ENCODE measurements at regions not wholly inside any gene's neighbourhood (a gene's known extent, or its start where the extent isn't known, plus 50 kb on each side); places are given as distances from the start of the nearest gene placed in this dataset.

- Histone ChIP-seq H3K4me3 (ENCODE audit: low read length) (no peak overlapping the region), H3K36me3 (ENCODE audit: insufficient read depth, low read length) (no peaks in the 10 kb centered on the region), H3K9ac (ENCODE audit: low read depth, low read length) (no peak overlapping the region), H3K27me3 (ENCODE audit: control insufficient read depth, insufficient read depth, low read length) (no peaks in the 10 kb centered on the region), H3K9me3 (replicated peaks; ENCODE audit: low read length) (peaks cover 5% of the 10 kb centered on the region), H3K4me1 (ENCODE audit: control insufficient read depth, insufficient read depth, low read length) (peaks cover 20% of the 10 kb centered on the region), H3K4me2 (ENCODE audit: low read length) (no peak overlapping the region)
Observed at GRCh38 chr2:217069263-217070042, 209.6 kb upstream of the TNP1 start.

- peaks cover 26% of the 10 kb centered on the region for H3K4me1 ChIP-seq (ENCODE audit: control insufficient read depth, insufficient read depth, low read length)
- H3K9me3 ChIP-seq (replicated peaks; ENCODE audit: low read length): peaks cover 5% of the 10 kb centered on the region
- H3K9ac ChIP-seq (ENCODE audit: low read depth, low read length): no peak overlapping the region
- H3K27me3 ChIP-seq (ENCODE audit: control insufficient read depth, insufficient read depth, low read length): no peaks in the 10 kb centered on the region
- no peak overlapping the region for H3K4me2 ChIP-seq (ENCODE audit: low read length)
- H3K4me3 ChIP-seq (ENCODE audit: low read length): no peak overlapping the region
- H3K36me3 ChIP-seq (ENCODE audit: insufficient read depth, low read length): no peaks in the 10 kb centered on the region
Observed at GRCh38 chr2:217068677-217069250, 208.9 kb upstream of the TNP1 start.

GRCh38 chr2:217067787-217068186 is 207.9 kb upstream of the TNP1 start:
- Histone ChIP-seq H3K4me3 (ENCODE audit: low read length) (no peak overlapping the region), H3K9me3 (replicated peaks; ENCODE audit: low read length) (peaks cover 5% of the 10 kb centered on the region), H3K9ac (ENCODE audit: low read depth, low read length) (no peak overlapping the region), H3K4me1 (ENCODE audit: control insufficient read depth, insufficient read depth, low read length) (peaks cover 26% of the 10 kb centered on the region), H3K4me2 (ENCODE audit: low read length) (no peak overlapping the region), H3K27me3 (ENCODE audit: control insufficient read depth, insufficient read depth, low read length) (no peaks in the 10 kb centered on the region), H3K36me3 (ENCODE audit: insufficient read depth, low read length) (no peaks in the 10 kb centered on the region)

- no peak overlapping the region for H3K9ac ChIP-seq (ENCODE audit: low read depth, low read length)
- H3K4me3 ChIP-seq (ENCODE audit: low read length): no peak overlapping the region
- no peak overlapping the region for H3K4me2 ChIP-seq (ENCODE audit: low read length)
- peaks cover 5% of the 10 kb centered on the region for H3K9me3 ChIP-seq (replicated peaks; ENCODE audit: low read length)
- peaks cover 26% of the 10 kb centered on the region for H3K4me1 ChIP-seq (ENCODE audit: control insufficient read depth, insufficient read depth, low read length)
- H3K36me3 ChIP-seq (ENCODE audit: insufficient read depth, low read length): no peaks in the 10 kb centered on the region
- no peaks in the 10 kb centered on the region for H3K27me3 ChIP-seq (ENCODE audit: control insufficient read depth, insufficient read depth, low read length)
Observed at GRCh38 chr2:217066510-217067270, 206.8 kb upstream of the TNP1 start.

- no peak overlapping the region for H3K4me2 ChIP-seq (ENCODE audit: low read length)
- peaks cover 26% of the 10 kb centered on the region for H3K4me1 ChIP-seq (ENCODE audit: control insufficient read depth, insufficient read depth, low read length)
- no peak overlapping the region for H3K4me3 ChIP-seq (ENCODE audit: low read length)
Observed at GRCh38 chr2:217065695-217066405, 206.0 kb upstream of the TNP1 start.

GRCh38 chr2:217065012-217065290 is 205.1 kb upstream of the TNP1 start:
- Histone ChIP-seq H3K4me3 (ENCODE audit: low read length) (peak overlapping the region; percentile 49), H3K36me3 (ENCODE audit: insufficient read depth, low read length) (no peaks in the 10 kb centered on the region), H3K4me2 (ENCODE audit: low read length) (peak overlapping the region; percentile 71), H3K9me3 (replicated peaks; ENCODE audit: low read length) (peaks cover 5% of the 10 kb centered on the region), H3K9ac (ENCODE audit: low read depth, low read length) (peak overlapping the region; percentile 79), H3K4me1 (ENCODE audit: control insufficient read depth, insufficient read depth, low read length) (peaks cover 31% of the 10 kb centered on the region), H3K27me3 (ENCODE audit: control insufficient read depth, insufficient read depth, low read length) (no peaks in the 10 kb centered on the region)

More at GRCh38 chr2:217065695-217066405, 206.0 kb upstream of the TNP1 start:
- no peak overlapping the region for H3K9ac ChIP-seq (ENCODE audit: low read depth, low read length)
- H3K9me3 ChIP-seq (replicated peaks; ENCODE audit: low read length): peaks cover 5% of the 10 kb centered on the region
- H3K27me3 ChIP-seq (ENCODE audit: control insufficient read depth, insufficient read depth, low read length): no peaks in the 10 kb centered on the region
- no peaks in the 10 kb centered on the region for H3K36me3 ChIP-seq (ENCODE audit: insufficient read depth, low read length)

GRCh38 chr2:217064234-217065011 is 204.6 kb upstream of the TNP1 start:
- Histone ChIP-seq H3K9ac (ENCODE audit: low read depth, low read length) (peak overlapping the region; percentile 79), H3K36me3 (ENCODE audit: insufficient read depth, low read length) (no peaks in the 10 kb centered on the region), H3K4me2 (ENCODE audit: low read length) (peak overlapping the region; percentile 71), H3K4me1 (ENCODE audit: control insufficient read depth, insufficient read depth, low read length) (peaks cover 33% of the 10 kb centered on the region), H3K27me3 (ENCODE audit: control insufficient read depth, insufficient read depth, low read length) (no peaks in the 10 kb centered on the region), H3K4me3 (ENCODE audit: low read length) (peak overlapping the region; percentile 49), H3K9me3 (replicated peaks; ENCODE audit: low read length) (peaks cover 5% of the 10 kb centered on the region)

GRCh38 chr2:217063238-217063755 is 203.4 kb upstream of the TNP1 start:
- Histone ChIP-seq H3K9ac (ENCODE audit: low read depth, low read length) (no peak overlapping the region), H3K27me3 (ENCODE audit: control insufficient read depth, insufficient read depth, low read length) (no peaks in the 10 kb centered on the region), H3K4me3 (ENCODE audit: low read length) (no peak overlapping the region), H3K9me3 (replicated peaks; ENCODE audit: low read length) (peaks cover 5% of the 10 kb centered on the region), H3K4me2 (ENCODE audit: low read length) (no peak overlapping the region), H3K36me3 (ENCODE audit: insufficient read depth, low read length) (no peaks in the 10 kb centered on the region), H3K4me1 (ENCODE audit: control insufficient read depth, insufficient read depth, low read length) (peaks cover 39% of the 10 kb centered on the region)

GRCh38 chr2:217062768-217063167 is 202.9 kb upstream of the TNP1 start:
- no peak overlapping the region for H3K9ac ChIP-seq (ENCODE audit: low read depth, low read length)
- H3K27me3 ChIP-seq (ENCODE audit: control insufficient read depth, insufficient read depth, low read length): no peaks in the 10 kb centered on the region
- H3K36me3 ChIP-seq (ENCODE audit: insufficient read depth, low read length): no peaks in the 10 kb centered on the region
- H3K4me1 ChIP-seq (ENCODE audit: control insufficient read depth, insufficient read depth, low read length): peaks cover 39% of the 10 kb centered on the region
- no peak overlapping the region for H3K4me2 ChIP-seq (ENCODE audit: low read length)
- H3K4me3 ChIP-seq (ENCODE audit: low read length): no peak overlapping the region
- peaks cover 5% of the 10 kb centered on the region for H3K9me3 ChIP-seq (replicated peaks; ENCODE audit: low read length)

- no peak overlapping the region for H3K9ac ChIP-seq (ENCODE audit: low read depth, low read length)
- peaks cover 39% of the 10 kb centered on the region for H3K4me1 ChIP-seq (ENCODE audit: control insufficient read depth, insufficient read depth, low read length)
- no peaks in the 10 kb centered on the region for H3K27me3 ChIP-seq (ENCODE audit: control insufficient read depth, insufficient read depth, low read length)
- H3K4me2 ChIP-seq (ENCODE audit: low read length): no peak overlapping the region
- no peak overlapping the region for H3K4me3 ChIP-seq (ENCODE audit: low read length)
- no peaks in the 10 kb centered on the region for H3K36me3 ChIP-seq (ENCODE audit: insufficient read depth, low read length)
- peaks cover 2% of the 10 kb centered on the region for H3K9me3 ChIP-seq (replicated peaks; ENCODE audit: low read length)
Observed at GRCh38 chr2:217061916-217062505, 202.1 kb upstream of the TNP1 start.

Measured in skeletal muscle satellite cell (primary cell).